HG02759 (cell line): ENCODE measurements at regions not wholly inside any gene's neighbourhood (a gene's known extent, or its start where the extent isn't known, plus 50 kb on each side); places are given as distances from the start of the nearest gene placed in this dataset.
"Not testable (repeated sequence)": the region's sequence is repeated elsewhere in the genome, so short reads cannot be mapped to it uniquely, and the experiment has no call there.

Experiments
- ATAC-seq: cut with Tn5 transposase; IDR thresholded peaks from one replicate; pipeline ENCODE4 v1.9.1; 2021; ENCODE audit warnings: mild to moderate bottlenecking, moderate library complexity; ENCODE audit not compliant: unreplicated experiment

- ATAC-seq: no peak
Measured at GRCh38 chr12:131192951-131193350, 239.2 kb downstream of the ADGRD1 start.

GRCh38 chr12:131194166-131194565 is 240.5 kb downstream of the ADGRD1 start:
- no peak for ATAC-seq

- no peak for ATAC-seq
Measured at GRCh38 chr12:131195796-131196195, 242.1 kb downstream of the ADGRD1 start.

GRCh38 chr12:131196220-131196619 is 242.5 kb downstream of the ADGRD1 start:
- no peak for ATAC-seq

- no peak for ATAC-seq
Measured at GRCh38 chr12:131197490-131197889, 243.8 kb downstream of the ADGRD1 start.

GRCh38 chr12:131199221-131199620 is 245.5 kb downstream of the ADGRD1 start:
- no peak for ATAC-seq

GRCh38 chr12:131201912-131202311 is 248.2 kb downstream of the ADGRD1 start:
- ATAC-seq: not testable (repeated sequence)

GRCh38 chr12:131202592-131203378 is 249.1 kb downstream of the ADGRD1 start:
- no peak for ATAC-seq

GRCh38 chr12:131203666-131204415 is 250.1 kb downstream of the ADGRD1 start:
- ATAC-seq: no peak

GRCh38 chr12:131204416-131205274 is 250.9 kb downstream of the ADGRD1 start:
- ATAC-seq: no peak

GRCh38 chr12:131205275-131205933 is 251.7 kb downstream of the ADGRD1 start:
- not testable (repeated sequence) for ATAC-seq

- not testable (repeated sequence) for ATAC-seq
Measured at GRCh38 chr12:131206630-131207299, 253.1 kb downstream of the ADGRD1 start.

GRCh38 chr12:131207300-131207660 is 253.6 kb downstream of the ADGRD1 start:
- not testable (repeated sequence) for ATAC-seq

- ATAC-seq: not testable (repeated sequence)
Measured at GRCh38 chr12:131207841-131208240, 254.1 kb downstream of the ADGRD1 start.

GRCh38 chr12:131208425-131208824 is 254.7 kb downstream of the ADGRD1 start:
- no peak for ATAC-seq

- no peak for ATAC-seq
Measured at GRCh38 chr12:131209082-131210070, 255.7 kb downstream of the ADGRD1 start.

- ATAC-seq: no peak
Measured at GRCh38 chr12:131210506-131211339, 257.0 kb downstream of the ADGRD1 start.

GRCh38 chr12:131211340-131211938 is 257.7 kb downstream of the ADGRD1 start:
- ATAC-seq: no peak
